Body of pancreas (tissue), 4 donors: ENCODE measurements at regions not wholly inside any gene's neighbourhood (a gene's known extent, or its start where the extent isn't known, plus 50 kb on each side); places are given as distances from the start of the nearest gene placed in this dataset.
"Not testable (repeated sequence)": the region's sequence is repeated elsewhere in the genome, so short reads cannot be mapped to it uniquely, and the experiment has no call there.

Experiments used
- ATAC-seq: fragments of 150-250 bp; one replicate; pipeline ENCODE4 v1.9.1; 2016
- DNase-seq, 4 donors: peaks; one replicate each; pipeline ENCODE4 v3.0.0-alpha.2; 2019
- H3K27ac ChIP-seq, 4 donors: fragments of 200-600 bp; sonication (generic); 1 replicate in 3 of 4; 2 replicates in 1 of 4; pipeline versions ENCODE4 v1.5.1 to v1.6.1; 2016 to 2019; ENCODE audit warnings: mild to moderate bottlenecking in 1 of 4, mixed read lengths in 1 of 4, moderate library complexity in 1 of 4
- H3K27me3 ChIP-seq, 2 donors: fragments of 200-600 bp; sonication (generic); one replicate each; pipeline ENCODE4 v1.6.0; 2016; ENCODE audit warnings: mild to moderate bottlenecking in 1 of 2
- H3K36me3 ChIP-seq, 2 donors: fragments of 200-600 bp; sonication (generic); replicated peaks in 1 of 2; 2 replicates each; pipeline ENCODE4 v1.5.1; 2016; ENCODE audit warnings: low read depth in 2 of 2; ENCODE audit not compliant: insufficient read depth in 1 of 2
- H3K4me1 ChIP-seq: fragments of 200-600 bp; sonication (generic); one replicate; pipeline ENCODE4 v1.6.0; 2016
- H3K4me3 ChIP-seq, 2 donors: fragments of 200-600 bp; sonication (generic); 1 replicate in 1 of 2; 2 replicates in 1 of 2; pipeline ENCODE4 v1.5.1; 2016 to 2019
- H3K9me3 ChIP-seq, 3 donors: fragments of 200-600 bp; sonication (generic); 1 replicate in 2 of 3; 2 replicates in 1 of 3; pipeline ENCODE4 v1.5.1; 2016
- CTCF ChIP-seq, 7 experiments: fragments of 450-650 bp in 4 of 7; fragments of 200-600 bp in 3 of 7; sonication (generic) in 3 of 7; IDR thresholded peaks; one replicate each; pipeline ENCODE4 v1.5.1; 2016 to 2019; ENCODE audit warnings: antibody characterized with exemption in 7 of 7
- POLR2A ChIP-seq, 3 donors: fragments of 450-650 bp; IDR thresholded peaks; one replicate each; pipeline ENCODE4 v1.6.1; 2016; ENCODE audit warnings: antibody characterized with exemption in 3 of 3, mild to moderate bottlenecking in 2 of 3
- WGBS, 2 donors: methylation state at CpG; one replicate each; pipeline ENCODE4 v1.1.5; 2017; 5-methylcytosine and 5-hydroxymethylcytosine counted together
- intact Hi-C: fragments of 100-400 bp; cut with DNase I; formaldehyde crosslinking; loops from one replicate; pipeline ENCODE4 v1.15.1; 2023

GRCh38 chr4:112747036-112747435 lies 110.1 kb downstream of the LARP7 start:
- intact Hi-C loops: no loop called here
- Histone ChIP-seq H3K9me3 (no peaks in the 10 kb centered on the region), H3K27ac (no peak overlapping the region), H3K4me3 (no peak overlapping the region), H3K36me3 (no peaks in the 10 kb centered on the region), H3K27me3 (no peaks in the 10 kb centered on the region), H3K4me1 (no peaks in the 10 kb centered on the region)
- no peak for TF ChIP-seq CTCF (IDR thresholded peaks at IDR 0.05)
- no peak for TF ChIP-seq POLR2A (IDR thresholded peaks at IDR 0.05)
- DNase-seq (no peak), ATAC-seq (no peak)
- 7 to 20% methylated on average over 1 of the region's 1 CpG for WGBS, 2 donors

- intact Hi-C loops: no loop called here
- DNase-seq (no peak), ATAC-seq (no peak)
- no peaks in the 10 kb centered on the region for H3K9me3 ChIP-seq
- TF ChIP-seq POLR2A (IDR thresholded peaks at IDR 0.05): no peak
- TF ChIP-seq CTCF (IDR thresholded peaks at IDR 0.05): no peak
- no peaks in the 10 kb centered on the region for H3K36me3 ChIP-seq
- H3K4me3 ChIP-seq: no peak overlapping the region
- no peaks in the 10 kb centered on the region for H3K27me3 ChIP-seq
- H3K27ac ChIP-seq: no peak overlapping the region
- H3K4me1 ChIP-seq: no peaks in the 10 kb centered on the region
These were observed 111.5 kb downstream of the LARP7 start for GRCh38 chr4:112748352-112748878.

- 68 to 72% methylated on average over 7 of the region's 7 CpGs for WGBS, 2 donors
These were observed 113.8 kb downstream of the LARP7 start for GRCh38 chr4:112750749-112751148.

GRCh38 chr4:112751447-112751846 lies 114.5 kb downstream of the LARP7 start:
- Histone ChIP-seq H3K9me3 (no peaks in the 10 kb centered on the region), H3K4me3 (no peak overlapping the region), H3K27me3 (no peaks in the 10 kb centered on the region), H3K36me3 (no peaks in the 10 kb centered on the region), H3K27ac (no peak overlapping the region), H3K4me1 (no peaks in the 10 kb centered on the region)
- ATAC-seq (no peak), DNase-seq (no peak)
- TF ChIP-seq POLR2A (IDR thresholded peaks at IDR 0.05) (no peak), CTCF (IDR thresholded peaks at IDR 0.05) (no peak)
- 31 to 32% methylated on average over 1 of the region's 1 CpG for WGBS, 2 donors
- intact Hi-C loops: no loop called here

More at GRCh38 chr4:112750749-112751148, 113.8 kb downstream of the LARP7 start:
- H3K9me3 ChIP-seq, ATAC-seq, H3K36me3 ChIP-seq, intact Hi-C loops, H3K4me1 ChIP-seq, H3K27me3 ChIP-seq, H3K27ac ChIP-seq, H3K4me3 ChIP-seq, DNase-seq: not testable (repeated sequence)

- DNase-seq (no peak), ATAC-seq (no peak)
- Histone ChIP-seq H3K36me3 (no peaks in the 10 kb centered on the region), H3K4me1 (no peaks in the 10 kb centered on the region), H3K9me3 (no peaks in the 10 kb centered on the region), H3K27ac (no peak overlapping the region), H3K27me3 (no peaks in the 10 kb centered on the region), H3K4me3 (no peak overlapping the region)
- TF ChIP-seq POLR2A (IDR thresholded peaks at IDR 0.05): no peak
- no peak for TF ChIP-seq CTCF (IDR thresholded peaks at IDR 0.05)
- WGBS, 2 donors: 25 to 26% methylated on average over 1 of the region's 1 CpG
- intact Hi-C loops: no loop called here
These were observed 115.1 kb downstream of the LARP7 start for GRCh38 chr4:112752061-112752460.
